Activated T-helper 2 cell treated with anti-CD3 and anti-CD28 coated beads, Interferon-gamma antibody, Interleukin-2, Interleukin-4, amounts not matched to agents 10 μg/mL and 5 μg/mL and 100 μg/mL, durations not matched to agents 14 hours and 24 hours and 36 hours (primary cell): ENCODE measurements at regions not wholly inside any gene's neighbourhood (a gene's known extent, or its start where the extent isn't known, plus 50 kb on each side); places are given as distances from the start of the nearest gene placed in this dataset.
"Not testable (repeated sequence)": the region's sequence is repeated elsewhere in the genome, so short reads cannot be mapped to it uniquely, and the experiment has no call there.

Experiments used
- DNase-seq: peaks from one replicate; pipeline ENCODE4 v3.0.0; 2021; ENCODE audit warnings: low spot score
- H3K27ac Mint-ChIP-seq: one replicate; pipeline ENCODE4 v1.8.0; 2021; ENCODE audit warnings: mixed read lengths
- H3K27me3 Mint-ChIP-seq: one replicate; pipeline ENCODE4 v1.8.0; 2021; ENCODE audit warnings: low read depth, mixed read lengths
- H3K36me3 Mint-ChIP-seq: one replicate; pipeline ENCODE4 v1.8.0; 2021; ENCODE audit warnings: low read depth, mixed read lengths
- H3K4me1 Mint-ChIP-seq: one replicate; pipeline ENCODE4 v1.8.0; 2021; ENCODE audit warnings: low read depth, mixed read lengths
- H3K4me3 Mint-ChIP-seq: one replicate; pipeline ENCODE4 v1.8.0; 2021; ENCODE audit warnings: low read depth, mild to moderate bottlenecking, moderate library complexity, mixed read lengths
- H3K9me3 Mint-ChIP-seq: one replicate; pipeline ENCODE4 v1.8.0; 2021; ENCODE audit warnings: mixed read lengths
- intact Hi-C: fragments of 100-400 bp; cut with micrococcal nuclease; formaldehyde crosslinking; loops from one replicate; pipeline ENCODE4 v1.15.1; 2023

- Mint-ChIP-seq H3K27ac (no peak overlapping the region), H3K4me3 (no peak overlapping the region), H3K27me3 (peaks cover 2% of the 10 kb centered on the region), H3K9me3 (no peaks in the 10 kb centered on the region), H3K36me3 (no peaks in the 10 kb centered on the region), H3K4me1 (no peaks in the 10 kb centered on the region)
- DNase-seq = no peak
- intact Hi-C loops = no loop called here
Measured at GRCh38 chr14:66240105-66240504, 246.1 kb upstream of the CCDC196 start.

GRCh38 chr14:66242001-66242400 is 244.2 kb upstream of the CCDC196 start:
- intact Hi-C loops = no loop called here
- no peak overlapping the region for H3K27ac Mint-ChIP-seq
- H3K27me3 Mint-ChIP-seq = no peaks in the 10 kb centered on the region
- H3K4me1 Mint-ChIP-seq = no peaks in the 10 kb centered on the region
- no peaks in the 10 kb centered on the region for H3K9me3 Mint-ChIP-seq
- no peaks in the 10 kb centered on the region for H3K36me3 Mint-ChIP-seq
- no peak for DNase-seq
- no peak overlapping the region for H3K4me3 Mint-ChIP-seq

GRCh38 chr14:66244834-66245233 is 241.3 kb upstream of the CCDC196 start:
- Mint-ChIP-seq H3K4me3 (no peak overlapping the region), H3K27ac (no peak overlapping the region), H3K36me3 (no peaks in the 10 kb centered on the region), H3K9me3 (no peaks in the 10 kb centered on the region), H3K27me3 (no peaks in the 10 kb centered on the region), H3K4me1 (no peaks in the 10 kb centered on the region)
- intact Hi-C loops = no loop called here
- DNase-seq = no peak

GRCh38 chr14:66247662-66248193 is 238.4 kb upstream of the CCDC196 start:
- no peaks in the 10 kb centered on the region for H3K36me3 Mint-ChIP-seq
- intact Hi-C loops = no loop called here
- peaks cover 8% of the 10 kb centered on the region for H3K27me3 Mint-ChIP-seq
- no peaks in the 10 kb centered on the region for H3K4me1 Mint-ChIP-seq
- H3K9me3 Mint-ChIP-seq = no peaks in the 10 kb centered on the region
- H3K27ac Mint-ChIP-seq = no peak overlapping the region
- DNase-seq = no peak
- H3K4me3 Mint-ChIP-seq = no peak overlapping the region

GRCh38 chr14:66248256-66248655 is 237.9 kb upstream of the CCDC196 start:
- no peak overlapping the region for H3K4me3 Mint-ChIP-seq
- intact Hi-C loops = no loop called here
- no peak overlapping the region for H3K27ac Mint-ChIP-seq
- peaks cover 8% of the 10 kb centered on the region for H3K27me3 Mint-ChIP-seq
- DNase-seq = no peak
- no peaks in the 10 kb centered on the region for H3K9me3 Mint-ChIP-seq
- H3K36me3 Mint-ChIP-seq = no peaks in the 10 kb centered on the region
- H3K4me1 Mint-ChIP-seq = no peaks in the 10 kb centered on the region

- no peaks in the 10 kb centered on the region for H3K36me3 Mint-ChIP-seq
- intact Hi-C loops = no loop called here
- peaks cover 8% of the 10 kb centered on the region for H3K27me3 Mint-ChIP-seq
Measured at GRCh38 chr14:66249544-66249943, 236.6 kb upstream of the CCDC196 start.

GRCh38 chr14:66254038-66254437 is 232.1 kb upstream of the CCDC196 start:
- no peak overlapping the region for H3K4me3 Mint-ChIP-seq
- no peak for DNase-seq
- intact Hi-C loops = no loop called here
- peaks cover 8% of the 10 kb centered on the region for H3K27me3 Mint-ChIP-seq
- no peak overlapping the region for H3K27ac Mint-ChIP-seq
- H3K9me3 Mint-ChIP-seq = no peaks in the 10 kb centered on the region
- peaks cover 2% of the 10 kb centered on the region for H3K4me1 Mint-ChIP-seq
- no peaks in the 10 kb centered on the region for H3K36me3 Mint-ChIP-seq

More at GRCh38 chr14:66249544-66249943, 236.6 kb upstream of the CCDC196 start:
- no peaks in the 10 kb centered on the region for H3K9me3 Mint-ChIP-seq
- no peaks in the 10 kb centered on the region for H3K4me1 Mint-ChIP-seq
- no peak for DNase-seq
- no peak overlapping the region for H3K4me3 Mint-ChIP-seq
- no peak overlapping the region for H3K27ac Mint-ChIP-seq

- Mint-ChIP-seq H3K9me3 (no peaks in the 10 kb centered on the region), H3K36me3 (no peaks in the 10 kb centered on the region), H3K4me1 (no peaks in the 10 kb centered on the region), H3K27ac (no peak overlapping the region), H3K27me3 (peaks cover 2% of the 10 kb centered on the region), H3K4me3 (no peak overlapping the region)
- DNase-seq = no peak
- intact Hi-C loops = no loop called here
Measured at GRCh38 chr14:66268802-66269334, 217.3 kb upstream of the CCDC196 start.

- intact Hi-C loops = no loop called here
- Mint-ChIP-seq H3K36me3 (no peaks in the 10 kb centered on the region), H3K9me3 (no peaks in the 10 kb centered on the region), H3K4me1 (no peaks in the 10 kb centered on the region), H3K27ac (no peak overlapping the region), H3K4me3 (no peak overlapping the region), H3K27me3 (no peaks in the 10 kb centered on the region)
- no peak for DNase-seq
Measured at GRCh38 chr14:66272221-66272620, 213.9 kb upstream of the CCDC196 start.

- DNase-seq = no peak
- intact Hi-C loops = no loop called here
- H3K9me3 Mint-ChIP-seq = no peaks in the 10 kb centered on the region
- no peak overlapping the region for H3K4me3 Mint-ChIP-seq
- H3K36me3 Mint-ChIP-seq = no peaks in the 10 kb centered on the region
- H3K27me3 Mint-ChIP-seq = no peaks in the 10 kb centered on the region
- H3K4me1 Mint-ChIP-seq = no peaks in the 10 kb centered on the region
- H3K27ac Mint-ChIP-seq = no peak overlapping the region
Measured at GRCh38 chr14:66273261-66273832, 212.8 kb upstream of the CCDC196 start.

GRCh38 chr14:66278418-66278817 is 207.8 kb upstream of the CCDC196 start:
- H3K4me3 Mint-ChIP-seq, DNase-seq, H3K4me1 Mint-ChIP-seq, H3K9me3 Mint-ChIP-seq, intact Hi-C loops, H3K36me3 Mint-ChIP-seq, H3K27ac Mint-ChIP-seq, H3K27me3 Mint-ChIP-seq: not testable (repeated sequence)

GRCh38 chr14:66281036-66281776 is 205.0 kb upstream of the CCDC196 start:
- Mint-ChIP-seq H3K27ac (no peak overlapping the region), H3K9me3 (no peaks in the 10 kb centered on the region), H3K4me3 (no peak overlapping the region), H3K36me3 (no peaks in the 10 kb centered on the region), H3K27me3 (no peaks in the 10 kb centered on the region), H3K4me1 (no peaks in the 10 kb centered on the region)
- no peak for DNase-seq
- intact Hi-C loops = no loop called here

GRCh38 chr14:66284346-66284745 is 201.8 kb upstream of the CCDC196 start:
- Mint-ChIP-seq H3K27me3 (no peaks in the 10 kb centered on the region), H3K36me3 (no peaks in the 10 kb centered on the region), H3K4me3 (no peak overlapping the region), H3K9me3 (peaks cover 4% of the 10 kb centered on the region), H3K27ac (no peak overlapping the region), H3K4me1 (no peaks in the 10 kb centered on the region)
- intact Hi-C loops = no loop called here
- no peak for DNase-seq
